Small intestine (tissue), 7 donors: ENCODE measurements at regions not wholly inside any gene's neighbourhood (a gene's known extent, or its start where the extent isn't known, plus 50 kb on each side); places are given as distances from the start of the nearest gene placed in this dataset.

Source experiments
- DNase-seq, 2 donors: peaks; one replicate each; pipeline versions ENCODE4 v3.0.0 to v3.0.0-alpha.2; 2013
- FAIRE-seq: peaks from 2 replicates; lab custom pipeline; 2012; peaks lifted over from hg19 to GRCh38; lab: Jason Lieb, UNC
- H3K27ac ChIP-seq, 3 donors: one replicate each; pipeline ENCODE4 v1.5.1; 2013; ENCODE audit warnings: low read length in 2 of 3, mild to moderate bottlenecking in 2 of 3, control low read depth in 1 of 3, inconsistent platforms in 1 of 3, low read depth in 1 of 3, moderate library complexity in 1 of 3
- H3K27me3 ChIP-seq, 3 donors: one replicate each; pipeline ENCODE4 v1.6.1; 2013; ENCODE audit warnings: low read length in 3 of 3, inconsistent platforms in 1 of 3; ENCODE audit not compliant: control insufficient read depth in 3 of 3, insufficient read depth in 3 of 3
- H3K36me3 ChIP-seq, 3 donors: one replicate each; pipeline ENCODE4 v1.6.1; 2013; ENCODE audit warnings: low read length in 3 of 3, inconsistent platforms in 1 of 3, low read depth in 1 of 3, mild to moderate bottlenecking in 1 of 3, moderate library complexity in 1 of 3; ENCODE audit not compliant: control insufficient read depth in 3 of 3, insufficient read depth in 2 of 3
- H3K4me1 ChIP-seq, 3 donors: one replicate each; pipeline ENCODE4 v1.6.1; 2013; ENCODE audit warnings: low read length in 2 of 3, inconsistent platforms in 1 of 3, low read depth in 1 of 3, mild to moderate bottlenecking in 1 of 3, moderate library complexity in 1 of 3; ENCODE audit not compliant: control insufficient read depth in 3 of 3, insufficient read depth in 2 of 3
- H3K4me3 ChIP-seq, 3 donors: one replicate each; pipeline ENCODE4 v1.5.1; 2013; ENCODE audit warnings: low read length in 3 of 3, control low read depth in 1 of 3, inconsistent platforms in 1 of 3, low read depth in 1 of 3, mild to moderate bottlenecking in 1 of 3, moderate library complexity in 1 of 3
- H3K9me3 ChIP-seq, 2 donors: one replicate each; pipeline ENCODE4 v1.6.1; 2013; ENCODE audit warnings: low read depth in 1 of 2, low read length in 1 of 2; ENCODE audit not compliant: control insufficient read depth in 2 of 2, insufficient read depth in 1 of 2
- WGBS, 3 donors: extraction: QIAGEN DNeasy Blood & Tissue Kit; methylation state at CpG; one replicate each; pipeline ENCODE4 v1.1.7; 2013; 5-methylcytosine and 5-hydroxymethylcytosine counted together
- donor health status: healthy with polysubstance abuse.
- donor health status: control.
- donor health status: control.
- donor health status: Bipolar disorder and iron deficiency.
- donor health status: healthy.

GRCh38 chr9:126156898-126157297 lies 169.7 kb upstream of the MVB12B start:
- Histone ChIP-seq H3K36me3 (no peaks in the 10 kb centered on the region), H3K9me3 (no peaks in the 10 kb centered on the region), H3K4me1 (no peaks in the 10 kb centered on the region), H3K27ac (no peak overlapping the region), H3K4me3 (no peak overlapping the region), H3K27me3 (peaks cover 0 to 4% (median 0%) of the 10 kb centered on the region in 3 donors)
- FAIRE-seq (no peak), DNase-seq (no peak)
- WGBS, 3 donors: 88 to 92% (median 89%) methylated on average over 12 of the region's 12 CpGs

GRCh38 chr9:126157423-126157822 lies 169.2 kb upstream of the MVB12B start:
- WGBS, 3 donors: 41 to 68% (median 58%) methylated on average over 10 of the region's 10 CpGs
- Histone ChIP-seq H3K36me3 (no peaks in the 10 kb centered on the region), H3K27ac (no peak overlapping the region), H3K4me3 (no peak overlapping the region), H3K9me3 (no peaks in the 10 kb centered on the region), H3K4me1 (no peaks in the 10 kb centered on the region), H3K27me3 (peaks cover 0 to 4% (median 0%) of the 10 kb centered on the region in 3 donors)
- DNase-seq (no peak), FAIRE-seq (no peak)

GRCh38 chr9:126157826-126158587 lies 168.6 kb upstream of the MVB12B start:
- Histone ChIP-seq H3K27me3 (peaks cover 0 to 4% (median 0%) of the 10 kb centered on the region in 3 donors), H3K4me1 (no peaks in the 10 kb centered on the region), H3K4me3 (no peak overlapping the region), H3K9me3 (no peaks in the 10 kb centered on the region), H3K27ac (no peak overlapping the region), H3K36me3 (no peaks in the 10 kb centered on the region)
- FAIRE-seq (no peak), DNase-seq (no peak)
- WGBS, 3 donors: 72 to 77% (median 76%) methylated on average over 29 of the region's 29 CpGs

GRCh38 chr9:126158588-126159429 lies 167.8 kb upstream of the MVB12B start:
- Histone ChIP-seq H3K4me1 (no peaks in the 10 kb centered on the region), H3K27ac (no peak overlapping the region), H3K4me3 (no peak overlapping the region), H3K36me3 (no peaks in the 10 kb centered on the region), H3K9me3 (no peaks in the 10 kb centered on the region), H3K27me3 (peaks cover 0 to 4% (median 0%) of the 10 kb centered on the region in 3 donors)
- FAIRE-seq (no peak), DNase-seq (no peak)
- 54 to 67% (median 58%) methylated on average over 9 to 10 of the region's 10 CpGs for WGBS, 3 donors

GRCh38 chr9:126159430-126160060 lies 167.1 kb upstream of the MVB12B start:
- DNase-seq: no peak
- no peak overlapping the region for H3K4me3 ChIP-seq
- 70 to 75% (median 72%) methylated on average over 17 of the region's 17 CpGs for WGBS, 3 donors
- H3K27me3 ChIP-seq: peaks cover 0 to 4% (median 0%) of the 10 kb centered on the region in 3 donors
- no peaks in the 10 kb centered on the region for H3K36me3 ChIP-seq
- no peaks in the 10 kb centered on the region for H3K4me1 ChIP-seq
- no peak overlapping the region for H3K27ac ChIP-seq
- no peaks in the 10 kb centered on the region for H3K9me3 ChIP-seq
- no peak for FAIRE-seq

GRCh38 chr9:126160067-126160853 lies 166.4 kb upstream of the MVB12B start:
- Histone ChIP-seq H3K9me3 (no peaks in the 10 kb centered on the region), H3K4me1 (no peaks in the 10 kb centered on the region), H3K4me3 (no peak overlapping the region), H3K36me3 (no peaks in the 10 kb centered on the region), H3K27me3 (peaks cover 0 to 7% (median 0%) of the 10 kb centered on the region in 3 donors), H3K27ac (no peak overlapping the region)
- DNase-seq (no peak), FAIRE-seq (no peak)
- 50 to 68% (median 61%) methylated on average over 10 of the region's 10 CpGs for WGBS, 3 donors

- no peak overlapping the region for H3K27ac ChIP-seq
- no peak overlapping the region for H3K4me3 ChIP-seq
- no peaks in the 10 kb centered on the region for H3K36me3 ChIP-seq
- no peaks in the 10 kb centered on the region for H3K9me3 ChIP-seq
- WGBS, 3 donors: 68 to 81% (median 80%) methylated on average over 1 of the region's 1 CpG
- no peak for DNase-seq
- no peaks in the 10 kb centered on the region for H3K4me1 ChIP-seq
- H3K27me3 ChIP-seq: peaks cover 0 to 7% (median 0%) of the 10 kb centered on the region in 3 donors
- no peak for FAIRE-seq
Observed at GRCh38 chr9:126160854-126161329, 165.7 kb upstream of the MVB12B start.
